H1 (cell line): ENCODE measurements at regions not wholly inside any gene's neighbourhood (a gene's known extent, or its start where the extent isn't known, plus 50 kb on each side); places are given as distances from the start of the nearest gene placed in this dataset.

Experiments
- CTCF ChIA-PET: fragments of 300-600 bp; sonication (Branson Sonifier 250); formaldehyde crosslinking; loops from one replicate; lab custom pipeline; 2021; ENCODE audit not compliant: partially characterized antibody; lab: Charles Lee
- POLR2A ChIA-PET: fragments of 300-600 bp; sonication (Branson Sonifier 250); formaldehyde crosslinking; loops from one replicate; lab custom pipeline; 2021; ENCODE audit warnings: inconsistent platforms; ENCODE audit not compliant: partially characterized antibody; lab: Charles Lee
- DNase-seq, 2 experiments: peaks; one replicate each; pipeline versions ENCODE4 v3.0.0 to v3.0.0-alpha.2; 2010 to 2022; ENCODE audit warnings: low spot score in 2 of 2, low read depth in 1 of 2, mixed read lengths in 1 of 2
- FAIRE-seq: peaks from 2 replicates; lab custom pipeline; 2011; peaks lifted over from hg19 to GRCh38; lab: Jason Lieb, UNC
- H2AFZ ChIP-seq: 2 replicates; pipeline ENCODE4 v1.8.1; 2012; ENCODE audit warnings: low read length, inconsistent platforms
- H2AK5ac ChIP-seq: 2 replicates; pipeline ENCODE4 v1.6.1; 2013; ENCODE audit warnings: low read depth, low read length
- H2BK120ac ChIP-seq: replicated peaks from 2 replicates; pipeline ENCODE3; 2013; ENCODE audit warnings: low read depth, low read length, inconsistent platforms
- H2BK12ac ChIP-seq: 2 replicates; pipeline ENCODE4 v1.6.1; 2013; ENCODE audit warnings: low read depth, low read length
- H2BK15ac ChIP-seq: 2 replicates; pipeline ENCODE4 v1.6.1; 2013; ENCODE audit warnings: low read length
- H2BK20ac ChIP-seq: 2 replicates; pipeline ENCODE4 v1.6.1; 2013; ENCODE audit warnings: low read length
- H2BK5ac ChIP-seq: 2 replicates; pipeline ENCODE4 v1.6.1; 2013; ENCODE audit warnings: low read depth, low read length
- H3K14ac ChIP-seq: 2 replicates; pipeline ENCODE4 v1.6.1; 2013; ENCODE audit warnings: inconsistent platforms; ENCODE audit not compliant: insufficient read length
- H3K18ac ChIP-seq: 2 replicates; pipeline ENCODE4 v1.6.1; 2013; ENCODE audit warnings: low read length; ENCODE audit errors: extremely low read depth
- H3K23ac ChIP-seq: 2 replicates; pipeline ENCODE4 v1.6.1; 2013; ENCODE audit warnings: inconsistent platforms; ENCODE audit not compliant: insufficient read length
- H3K23me2 ChIP-seq: 2 replicates; pipeline ENCODE4 v1.6.1; 2013; ENCODE audit warnings: low read depth, low read length
- H3K27ac ChIP-seq: 2 replicates; pipeline ENCODE4 v1.6.1; 2011; ENCODE audit warnings: low read depth, low read length, inconsistent platforms
- H3K27me3 ChIP-seq, 4 experiments: replicated peaks in 1 of 4; 1 replicate in 1 of 4; 2 replicates in 3 of 4; pipeline versions ENCODE4 v1.6.1 to v1.8.1; 2011 to 2013; ENCODE audit warnings: low read length in 3 of 4, mild to moderate bottlenecking in 3 of 4, inconsistent platforms in 2 of 4, mixed read lengths in 2 of 4, moderate library complexity in 1 of 4; ENCODE audit not compliant: control insufficient read depth in 3 of 4, insufficient read depth in 3 of 4; ENCODE audit errors: extremely low read depth in 1 of 4
- H3K36me3 ChIP-seq, 4 experiments: 2 replicates each; pipeline versions ENCODE4 v1.6.1 to v1.8.1; 2011 to 2013; ENCODE audit warnings: mild to moderate bottlenecking in 4 of 4, low read length in 3 of 4, moderate library complexity in 2 of 4, control low read depth in 1 of 4, inconsistent platforms in 1 of 4; ENCODE audit not compliant: insufficient read depth in 4 of 4, control insufficient read depth in 2 of 4
- H3K4ac ChIP-seq: replicated peaks from 2 replicates; pipeline ENCODE3; 2013; ENCODE audit warnings: low read length, low read depth, mixed read lengths, inconsistent platforms; ENCODE audit not compliant: insufficient read length
- H3K4me1 ChIP-seq, 4 experiments: replicated peaks in 1 of 4; 1 replicate in 1 of 4; 2 replicates in 3 of 4; pipeline versions ENCODE4 v1.6.1 to v1.8.1; 2011 to 2013; ENCODE audit warnings: low read length in 3 of 4, inconsistent platforms in 2 of 4, mixed read lengths in 1 of 4; ENCODE audit not compliant: insufficient read depth in 4 of 4, control insufficient read depth in 3 of 4
- H3K4me2 ChIP-seq, 2 experiments: 2 replicates each; pipeline versions ENCODE4 v1.6.1 to v1.8.1; 2011 to 2013; ENCODE audit warnings: low read depth in 2 of 2, low read length in 2 of 2, control low read depth in 1 of 2, inconsistent platforms in 1 of 2, mild to moderate bottlenecking in 1 of 2; ENCODE audit not compliant: insufficient read depth in 1 of 2
- H3K4me3 ChIP-seq, 4 experiments: fragments of 200-600, 300-600 bp in 1 of 4; sonication (generic), shearing (Covaris generic), sonication (Bioruptor Twin) in 1 of 4; 2 replicates each; pipeline versions ENCODE4 v1.5.1 to v1.8.1; 2011 to 2016; ENCODE audit warnings: low read length in 4 of 4, low read depth in 3 of 4, control low read depth in 2 of 4, inconsistent platforms in 2 of 4, mild to moderate bottlenecking in 2 of 4, mixed read lengths in 1 of 4, moderate library complexity in 1 of 4; ENCODE audit not compliant: insufficient read depth in 2 of 4; ENCODE audit errors: extremely low read depth in 1 of 4
- H3K56ac ChIP-seq: replicated peaks from 2 replicates; pipeline ENCODE3; 2013; ENCODE audit warnings: low read depth, mild to moderate bottlenecking, mixed read lengths, low read length, inconsistent platforms; ENCODE audit not compliant: insufficient read length
- H3K79me1 ChIP-seq: 2 replicates; pipeline ENCODE4 v1.6.1; 2013; ENCODE audit warnings: low read depth, low read length, control low read depth
- H3K79me2 ChIP-seq, 2 experiments: 2 replicates each; pipeline versions ENCODE4 v1.6.1 to v1.8.1; 2012 to 2013; ENCODE audit warnings: low read length in 2 of 2, mild to moderate bottlenecking in 2 of 2, inconsistent platforms in 1 of 2; ENCODE audit not compliant: insufficient read depth in 2 of 2, control insufficient read depth in 1 of 2
- H3K9ac ChIP-seq, 4 experiments: replicated peaks in 1 of 4; 1 replicate in 1 of 4; 2 replicates in 3 of 4; pipeline versions ENCODE4 v1.6.1 to v1.8.1; 2011 to 2013; ENCODE audit warnings: low read depth in 3 of 4, low read length in 3 of 4, control low read depth in 2 of 4, mild to moderate bottlenecking in 2 of 4, moderate library complexity in 2 of 4, inconsistent platforms in 1 of 4; ENCODE audit errors: extremely low read depth in 1 of 4
- H3K9me3 ChIP-seq, 2 experiments: 2 replicates each; pipeline versions ENCODE4 v1.6.1 to v1.8.1; 2012 to 2013; ENCODE audit warnings: mild to moderate bottlenecking in 2 of 2, moderate library complexity in 2 of 2, control low read depth in 1 of 2, inconsistent platforms in 1 of 2, low read depth in 1 of 2, low read length in 1 of 2, mixed read lengths in 1 of 2; ENCODE audit not compliant: insufficient read depth in 2 of 2
- H4K20me1 ChIP-seq, 2 experiments: replicated peaks in 1 of 2; 2 replicates each; pipeline versions ENCODE3 to v1.8.1; 2011 to 2013; ENCODE audit warnings: inconsistent platforms in 2 of 2, low read length in 2 of 2, mild to moderate bottlenecking in 1 of 2; ENCODE audit not compliant: insufficient read depth in 2 of 2, control insufficient read depth in 1 of 2
- H4K5ac ChIP-seq: 2 replicates; pipeline ENCODE4 v1.6.1; 2013; ENCODE audit warnings: low read length, low read depth, mixed read lengths, inconsistent platforms; ENCODE audit not compliant: insufficient read length
- H4K8ac ChIP-seq: 2 replicates; pipeline ENCODE4 v1.8.0; 2013; ENCODE audit warnings: mild to moderate bottlenecking, moderate library complexity, low read length, inconsistent platforms; ENCODE audit not compliant: insufficient read depth; ENCODE audit errors: extremely low read depth
- H4K91ac ChIP-seq: replicated peaks from 2 replicates; pipeline ENCODE3; 2013; ENCODE audit warnings: low read length, mixed read lengths, inconsistent platforms; ENCODE audit not compliant: insufficient read length
- BACH1 ChIP-seq: IDR thresholded peaks from 2 replicates; pipeline ENCODE4 v1.6.1; 2012; ENCODE audit warnings: low read length, improper control_type of control experiment
- GABPA ChIP-seq: IDR thresholded peaks from 2 replicates; pipeline ENCODE4 v1.6.1; 2011; ENCODE audit warnings: mild to moderate bottlenecking, low read length, moderate library complexity, borderline replicate concordance; ENCODE audit not compliant: insufficient read depth
- PHF8 ChIP-seq: fragments of 200-600 bp; sonication (generic); conservative IDR thresholded peaks from 2 replicates; pipeline ENCODE4 v1.7.1; 2012; ENCODE audit warnings: low read depth, mild to moderate bottlenecking, inconsistent platforms, low read length, moderate library complexity
- RXRA ChIP-seq: IDR thresholded peaks from 2 replicates; pipeline ENCODE4 v1.6.1; 2011; ENCODE audit warnings: low read depth, mild to moderate bottlenecking, low read length, moderate library complexity; ENCODE audit not compliant: insufficient read depth
- TAF1 ChIP-seq: IDR thresholded peaks from 2 replicates; pipeline ENCODE4 v1.6.1; 2011; ENCODE audit warnings: mild to moderate bottlenecking, low read depth, low read length
- TCF12 ChIP-seq: IDR thresholded peaks from 2 replicates; pipeline ENCODE4 v1.6.1; 2011; ENCODE audit warnings: low read depth, mild to moderate bottlenecking, low read length
- YY1 ChIP-seq: IDR thresholded peaks from 2 replicates; pipeline ENCODE4 v1.6.1; 2011; ENCODE audit warnings: low read depth, mild to moderate bottlenecking, low read length
- WGBS, 2 experiments: shearing (Covaris generic) in 1 of 2; methylation state at CpG; one replicate each; pipeline versions ENCODE4 v1.1.6 to v1.1.7; 2013 to 2015; ENCODE audit warnings: low lambda C conversion rate in 2 of 2, mixed read lengths in 2 of 2, inconsistent platforms in 1 of 2, low coverage in 1 of 2, missing lambda C conversion rate in 1 of 2; ENCODE audit not compliant: insufficient replicate concordance in 2 of 2, insufficient coverage in 1 of 2, insufficient read length in 1 of 2; ENCODE audit errors: extremely low coverage in 1 of 2, missing lambda C conversion rate in 1 of 2; 5-methylcytosine and 5-hydroxymethylcytosine counted together
- TF ChIP-seq, protein P1 (sequence below): IDR thresholded peaks from 2 replicates; pipeline ENCODE4 v1.6.1; 2011; ENCODE audit warnings: low read length, improper control_type of control experiment
- TF ChIP-seq, protein P2 (sequence below): IDR thresholded peaks from 2 replicates; pipeline ENCODE4 v1.6.1; 2012; ENCODE audit warnings: inconsistent platforms
- TF ChIP-seq, protein P3 (sequence below): IDR thresholded peaks from 2 replicates; pipeline ENCODE4 v1.6.1; 2011; ENCODE audit warnings: low read depth, mild to moderate bottlenecking, low read length; ENCODE audit not compliant: insufficient read depth

GRCh38 chr1:228887960-228888359 lies 152.7 kb downstream of the RHOU start:
- FAIRE-seq: no peak
- no peak overlapping the region for H2BK20ac ChIP-seq
- H4K20me1 ChIP-seq: no peaks in the 10 kb centered on the region
- no peak overlapping the region for H2BK120ac ChIP-seq
- no peak overlapping the region for H3K56ac ChIP-seq
- POLR2A ChIA-PET: no interaction called here
- no peak overlapping the region for H2AK5ac ChIP-seq
- H3K36me3 ChIP-seq: no peaks in the 10 kb centered on the region
- H3K9ac ChIP-seq: no peak overlapping the region
- H3K23ac ChIP-seq: no peak overlapping the region
- no peaks in the 10 kb centered on the region for H3K79me2 ChIP-seq
- no peak overlapping the region for H2BK12ac ChIP-seq
- H3K4ac ChIP-seq: no peak overlapping the region
- H3K18ac ChIP-seq: no peak overlapping the region
- H4K5ac ChIP-seq: no peak overlapping the region
- TF ChIP-seq, protein P1, sequence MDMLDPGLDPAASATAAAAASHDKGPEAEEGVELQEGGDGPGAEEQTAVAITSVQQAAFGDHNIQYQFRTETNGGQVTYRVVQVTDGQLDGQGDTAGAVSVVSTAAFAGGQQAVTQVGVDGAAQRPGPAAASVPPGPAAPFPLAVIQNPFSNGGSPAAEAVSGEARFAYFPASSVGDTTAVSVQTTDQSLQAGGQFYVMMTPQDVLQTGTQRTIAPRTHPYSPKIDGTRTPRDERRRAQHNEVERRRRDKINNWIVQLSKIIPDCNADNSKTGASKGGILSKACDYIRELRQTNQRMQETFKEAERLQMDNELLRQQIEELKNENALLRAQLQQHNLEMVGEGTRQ: no peak
- TF ChIP-seq RXRA (no peak), PHF8 (no peak), GABPA (no peak), TAF1 (no peak), TCF12 (no peak), BACH1 (no peak), YY1 (no peak)
- TF ChIP-seq, protein P2, sequence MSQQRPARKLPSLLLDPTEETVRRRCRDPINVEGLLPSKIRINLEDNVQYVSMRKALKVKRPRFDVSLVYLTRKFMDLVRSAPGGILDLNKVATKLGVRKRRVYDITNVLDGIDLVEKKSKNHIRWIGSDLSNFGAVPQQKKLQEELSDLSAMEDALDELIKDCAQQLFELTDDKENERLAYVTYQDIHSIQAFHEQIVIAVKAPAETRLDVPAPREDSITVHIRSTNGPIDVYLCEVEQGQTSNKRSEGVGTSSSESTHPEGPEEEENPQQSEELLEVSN: no peak
- TF ChIP-seq, protein P3, sequence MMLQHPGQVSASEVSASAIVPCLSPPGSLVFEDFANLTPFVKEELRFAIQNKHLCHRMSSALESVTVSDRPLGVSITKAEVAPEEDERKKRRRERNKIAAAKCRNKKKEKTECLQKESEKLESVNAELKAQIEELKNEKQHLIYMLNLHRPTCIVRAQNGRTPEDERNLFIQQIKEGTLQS: no peak
- TF ChIP-seq, all 59 proteins: peak for 0
- no peaks in the 10 kb centered on the region for H3K79me1 ChIP-seq
- no peak overlapping the region for H4K8ac ChIP-seq
- H2BK5ac ChIP-seq: no peak overlapping the region
- no peaks in the 10 kb centered on the region; a peak in 2 of 7 replicates for H3K4me1 ChIP-seq
- no peaks in the 10 kb centered on the region for H3K9me3 ChIP-seq
- H3K23me2 ChIP-seq: no peaks in the 10 kb centered on the region; the same call in 1 of the 2 replicates
- H3K27me3 ChIP-seq: no peaks in the 10 kb centered on the region
- CTCF ChIA-PET: no interaction called here
- DNase-seq: no peak
- H4K91ac ChIP-seq: no peak overlapping the region
- no peak overlapping the region for H2BK15ac ChIP-seq
- no peak overlapping the region for H2AFZ ChIP-seq
- no peak overlapping the region for H3K27ac ChIP-seq
- no peak overlapping the region for H3K14ac ChIP-seq
- 79% methylated on average over 1 of the region's 1 CpG; no CpG with 5 or more reads in 1 of the 2 experiments for WGBS, 2 experiments
- H3K4me2 ChIP-seq: no peak overlapping the region
- no peak overlapping the region for H3K4me3 ChIP-seq
